ENCODE measurements at regions not wholly inside any gene's neighbourhood (a gene's known extent, or its start where the extent isn't known, plus 50 kb on each side); places are given as distances from the start of the nearest gene placed in this dataset.

DNA sequence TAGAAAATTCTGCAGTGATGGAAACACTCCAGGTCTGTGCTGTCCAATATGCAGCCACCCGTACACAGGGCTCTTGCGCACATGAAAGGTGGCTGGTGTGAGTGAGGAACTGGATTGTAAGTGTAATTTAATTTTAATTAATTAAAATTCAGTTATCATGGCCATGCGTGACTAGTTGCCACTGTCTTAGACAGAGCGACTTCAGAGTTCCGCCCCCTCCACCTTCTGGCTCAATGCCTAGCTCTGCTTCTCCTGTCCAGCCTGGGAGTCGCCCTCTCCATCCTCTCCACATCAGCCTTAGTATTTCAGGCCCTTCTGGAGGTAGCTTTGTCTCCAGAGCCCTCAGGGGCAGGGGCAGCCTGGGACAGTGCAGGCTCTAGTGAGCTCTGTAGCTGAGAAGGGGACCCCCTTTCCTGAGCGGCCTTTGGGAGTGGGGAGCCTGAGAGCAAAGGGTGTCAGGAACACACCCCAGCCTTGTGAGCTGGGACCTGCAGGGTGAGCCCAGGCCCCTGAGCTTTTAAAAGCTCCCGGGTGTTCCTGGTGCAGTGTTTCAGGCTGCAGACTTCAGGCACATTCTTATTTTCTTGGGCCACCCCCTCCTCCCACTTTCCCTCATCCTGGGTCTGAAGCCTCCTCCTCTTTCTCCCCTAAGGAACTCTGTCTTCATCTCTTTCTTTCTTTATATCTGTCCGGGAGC is 99.4 kb downstream of the IRF8 start:
- no peak for DNase-seq (ENCODE audit: low spot score)
- TF ChIP-seq, protein P1, sequence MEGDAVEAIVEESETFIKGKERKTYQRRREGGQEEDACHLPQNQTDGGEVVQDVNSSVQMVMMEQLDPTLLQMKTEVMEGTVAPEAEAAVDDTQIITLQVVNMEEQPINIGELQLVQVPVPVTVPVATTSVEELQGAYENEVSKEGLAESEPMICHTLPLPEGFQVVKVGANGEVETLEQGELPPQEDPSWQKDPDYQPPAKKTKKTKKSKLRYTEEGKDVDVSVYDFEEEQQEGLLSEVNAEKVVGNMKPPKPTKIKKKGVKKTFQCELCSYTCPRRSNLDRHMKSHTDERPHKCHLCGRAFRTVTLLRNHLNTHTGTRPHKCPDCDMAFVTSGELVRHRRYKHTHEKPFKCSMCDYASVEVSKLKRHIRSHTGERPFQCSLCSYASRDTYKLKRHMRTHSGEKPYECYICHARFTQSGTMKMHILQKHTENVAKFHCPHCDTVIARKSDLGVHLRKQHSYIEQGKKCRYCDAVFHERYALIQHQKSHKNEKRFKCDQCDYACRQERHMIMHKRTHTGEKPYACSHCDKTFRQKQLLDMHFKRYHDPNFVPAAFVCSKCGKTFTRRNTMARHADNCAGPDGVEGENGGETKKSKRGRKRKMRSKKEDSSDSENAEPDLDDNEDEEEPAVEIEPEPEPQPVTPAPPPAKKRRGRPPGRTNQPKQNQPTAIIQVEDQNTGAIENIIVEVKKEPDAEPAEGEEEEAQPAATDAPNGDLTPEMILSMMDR (IDR thresholded peaks at IDR 0.05; ENCODE audit: extremely low read depth, missing control alignments): no peak

DNA sequence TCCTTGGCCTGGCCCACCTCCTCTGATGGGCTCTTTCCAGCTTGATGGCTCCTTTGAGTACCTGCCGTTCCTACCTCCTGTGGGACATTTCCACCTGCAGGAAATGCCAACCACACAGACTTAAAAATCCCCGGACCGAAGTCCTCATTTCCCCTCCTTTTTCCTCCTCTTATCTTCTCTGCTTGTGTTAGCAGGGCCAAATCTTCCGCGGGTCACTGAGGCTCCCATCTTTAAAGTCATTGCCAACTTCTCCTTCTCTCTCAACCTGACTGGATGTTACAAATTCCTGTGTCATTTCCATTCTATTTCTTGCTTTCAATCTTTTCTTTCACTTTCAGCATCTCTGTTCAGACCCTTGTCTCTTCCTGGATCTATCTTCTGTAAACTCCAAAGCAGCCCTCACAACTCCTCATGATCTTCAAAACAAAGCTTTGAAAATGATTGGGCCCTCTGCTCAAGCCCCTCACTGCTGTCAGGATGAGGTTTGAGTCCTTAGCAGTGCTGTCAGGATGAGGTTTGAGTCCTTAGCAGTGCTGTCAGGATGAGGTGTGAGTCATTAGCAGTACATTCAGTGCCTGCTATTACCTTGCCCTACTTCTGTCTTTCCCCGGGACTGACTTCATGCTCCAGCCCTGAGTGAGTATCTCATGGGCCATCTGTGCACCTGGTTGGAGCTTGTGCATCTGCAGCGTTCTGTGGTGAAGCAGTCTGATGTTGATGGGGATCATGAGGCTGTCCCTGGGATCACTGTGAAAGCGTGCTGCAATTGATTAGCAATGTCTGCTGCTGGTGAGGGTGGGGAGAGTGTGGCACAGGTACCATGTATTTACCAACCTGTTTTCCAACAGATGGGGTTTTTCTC is 100.1 kb downstream of the IRF8 start:
- DNase-seq (ENCODE audit: low spot score): no peak

DNA sequence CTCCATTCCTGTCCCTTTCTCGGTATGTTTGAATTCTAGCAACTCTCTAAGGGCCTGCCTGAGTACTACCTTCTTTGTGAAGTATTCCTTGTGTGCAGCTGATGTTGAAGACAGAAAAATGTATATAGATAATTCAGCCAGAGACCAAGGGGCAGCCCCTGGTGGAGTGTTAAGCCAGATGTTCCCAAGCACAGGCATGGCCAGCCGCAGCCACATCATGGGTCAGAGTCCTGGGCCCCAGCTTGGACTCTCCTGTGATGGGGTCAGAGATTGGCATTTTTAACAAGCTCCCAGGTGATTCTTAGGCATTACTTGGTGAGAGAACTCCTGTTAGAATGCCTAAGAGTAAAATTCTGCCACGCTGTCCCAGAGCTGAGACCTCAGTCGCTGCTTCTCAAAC is 100.8 kb downstream of the IRF8 start:
- no peak for DNase-seq (ENCODE audit: low spot score)
- TF ChIP-seq, protein P1 (IDR thresholded peaks at IDR 0.05; ENCODE audit: extremely low read depth, missing control alignments): no peak

More for the DNA sequence above, 100.1 kb downstream of the IRF8 start:
- TF ChIP-seq, protein P1 (IDR thresholded peaks at IDR 0.05; ENCODE audit: extremely low read depth, missing control alignments): no peak

DNA sequence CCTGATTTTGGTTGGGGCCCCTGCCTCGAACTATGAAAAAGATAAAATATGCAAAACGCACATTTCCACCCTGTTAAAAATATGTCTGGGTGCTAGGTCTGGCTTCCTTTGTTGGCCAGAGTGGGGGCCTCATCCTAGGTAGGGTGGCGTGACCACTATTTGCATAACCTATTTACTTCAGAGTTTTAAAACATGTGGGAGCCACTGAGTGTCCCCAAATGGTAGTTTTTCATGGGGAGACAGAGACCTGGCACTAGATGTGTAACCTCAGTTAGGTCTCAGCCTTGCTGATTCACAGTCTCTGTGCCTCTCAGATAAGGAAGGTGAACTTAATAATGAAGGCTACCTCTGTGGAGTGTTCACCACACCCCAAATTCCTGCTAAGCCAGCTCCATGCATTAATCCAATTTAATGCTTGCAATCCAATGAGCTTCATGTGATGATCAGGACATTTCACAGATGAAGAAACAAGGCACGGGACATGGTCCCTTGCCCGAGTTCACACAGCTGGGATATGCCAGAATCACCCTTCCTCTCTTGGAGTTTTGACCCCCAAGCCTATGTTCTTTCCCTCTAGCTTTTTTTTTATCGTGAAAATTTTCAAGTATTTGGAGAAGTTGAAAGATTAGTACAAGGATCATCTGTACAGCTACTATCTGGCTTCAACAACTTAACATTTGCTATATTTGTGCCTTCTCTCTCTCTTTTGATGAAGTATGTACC is 103.4 kb downstream of the IRF8 start:
- TF ChIP-seq, protein P1 (IDR thresholded peaks at IDR 0.05; ENCODE audit: extremely low read depth, missing control alignments): no peak
- no peak for DNase-seq (ENCODE audit: low spot score)

DNA sequence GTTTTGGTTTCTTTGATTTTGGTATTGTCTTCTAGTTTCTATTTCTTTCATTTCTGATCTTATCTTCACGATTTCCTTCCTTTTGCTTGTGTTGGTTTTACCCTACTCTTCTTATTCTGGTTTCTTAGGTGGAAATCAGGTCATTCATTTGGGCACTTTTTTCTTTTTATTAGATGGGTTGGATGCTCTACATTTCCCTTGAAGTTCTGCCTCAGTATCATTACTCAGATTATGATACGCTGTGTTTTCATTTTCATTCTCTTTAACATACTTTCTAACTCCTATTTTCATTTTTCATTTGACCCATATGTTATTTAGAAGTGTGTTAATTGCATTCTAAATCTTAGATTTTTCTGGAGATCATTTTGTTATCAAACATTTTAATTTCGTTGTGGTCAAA is 108.6 kb downstream of the IRF8 start:
- no peak for DNase-seq (ENCODE audit: low spot score)

DNA sequence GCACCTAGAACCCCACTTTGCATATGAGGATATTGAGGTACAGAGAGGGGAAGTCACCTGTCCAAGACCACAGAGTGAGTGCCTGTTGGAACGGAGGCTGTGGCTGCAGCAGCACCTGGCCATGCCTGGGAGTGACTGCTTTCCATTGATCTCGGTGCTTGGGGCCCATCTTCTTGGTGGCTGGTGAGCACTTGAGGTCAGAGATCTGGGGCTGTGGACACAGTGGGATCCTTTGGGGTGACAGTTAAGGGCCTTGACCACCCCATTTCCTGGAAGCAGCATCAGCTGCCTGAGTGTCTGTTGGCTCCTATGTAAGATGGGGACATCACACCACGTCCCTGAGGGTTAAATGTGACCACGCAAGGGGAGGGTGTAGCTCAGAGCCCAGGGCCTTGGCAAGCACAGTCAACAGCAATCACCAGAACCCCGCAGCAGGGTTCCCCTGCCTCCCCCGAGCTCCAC is 111.7 kb downstream of the IRF8 start:
- DNase-seq (ENCODE audit: low spot score): no peak

More for the DNA sequence above, 108.6 kb downstream of the IRF8 start:
- TF ChIP-seq, protein P1 (IDR thresholded peaks at IDR 0.05; ENCODE audit: extremely low read depth, missing control alignments): no peak

More for the DNA sequence above, 111.7 kb downstream of the IRF8 start:
- TF ChIP-seq, protein P1 (IDR thresholded peaks at IDR 0.05; ENCODE audit: extremely low read depth, missing control alignments): no peak
